HEK293 (cell line): ENCODE measurements at regions not wholly inside any gene's neighbourhood (a gene's known extent, or its start where the extent isn't known, plus 50 kb on each side); places are given as distances from the start of the nearest gene placed in this dataset.
A peak's percentile ranks its signal among the peaks of the same experiment; 100 is the strongest.

Experiments
- BCL11B ChIP-seq: fragments of 450-650 bp; formaldehyde crosslinking; IDR thresholded peaks from 2 replicates; pipeline ENCODE4 v1.5.1; 2016; ENCODE audit warnings: low read depth, missing biosample characterization, missing genetic modification characterization
- FEZF1 ChIP-seq: fragments of 450-650 bp; formaldehyde crosslinking; IDR thresholded peaks from 2 replicates; pipeline ENCODE4 v1.5.1; 2016; ENCODE audit warnings: missing biosample characterization, missing genetic modification characterization
- HOXD13 ChIP-seq: sonication (generic); formaldehyde crosslinking; IDR thresholded peaks from 2 replicates; pipeline ENCODE4 v1.8.0; 2022; ENCODE audit warnings: missing genetic modification reagents, borderline replicate concordance
- MZF1 ChIP-seq: fragments of 450-650 bp; formaldehyde crosslinking; IDR thresholded peaks from 2 replicates; pipeline ENCODE4 v1.5.1; 2017; ENCODE audit warnings: missing biosample characterization, missing genetic modification characterization, borderline replicate concordance
- YY2 ChIP-seq: fragments of 450-650 bp; formaldehyde crosslinking; IDR thresholded peaks from 2 replicates; pipeline ENCODE4 v1.5.1; 2016; ENCODE audit warnings: missing biosample characterization, missing genetic modification characterization
- ZBTB1 ChIP-seq: fragments of 450-650 bp; formaldehyde crosslinking; IDR thresholded peaks from 2 replicates; pipeline ENCODE4 v1.5.1; 2016; ENCODE audit warnings: missing biosample characterization, missing genetic modification characterization
- ZNF19 ChIP-seq: fragments of 450-650 bp; formaldehyde crosslinking; IDR thresholded peaks from 2 replicates; pipeline ENCODE4; 2016; ENCODE audit warnings: missing biosample characterization, missing genetic modification characterization, low read depth
- ZNF2 ChIP-seq: fragments of 450-650 bp; formaldehyde crosslinking; IDR thresholded peaks from 2 replicates; pipeline ENCODE4 v1.5.1; 2016; ENCODE audit warnings: missing biosample characterization, missing genetic modification characterization
- ZNF202 ChIP-seq: fragments of 450-650 bp; formaldehyde crosslinking; IDR thresholded peaks from 2 replicates; pipeline ENCODE4 v1.5.1; 2016; ENCODE audit warnings: missing biosample characterization, missing genetic modification characterization, borderline replicate concordance
- ZNF214 ChIP-seq: fragments of 450-650 bp; formaldehyde crosslinking; IDR thresholded peaks from 2 replicates; pipeline ENCODE4 v1.5.1; 2017; ENCODE audit warnings: missing biosample characterization, mild to moderate bottlenecking, missing genetic modification characterization, borderline replicate concordance
- ZNF24 ChIP-seq: fragments of 450-650 bp; formaldehyde crosslinking; IDR thresholded peaks from 2 replicates; pipeline ENCODE4 v1.5.1; 2016; ENCODE audit warnings: missing biosample characterization, missing genetic modification characterization
- ZNF350 ChIP-seq: fragments of 450-650 bp; formaldehyde crosslinking; IDR thresholded peaks from 2 replicates; pipeline ENCODE4 v1.5.0; 2017; ENCODE audit warnings: missing biosample characterization, mild to moderate bottlenecking, missing genetic modification characterization
- ZNF48 ChIP-seq: fragments of 450-650 bp; formaldehyde crosslinking; IDR thresholded peaks from 2 replicates; pipeline ENCODE4 v1.5.1; 2016; ENCODE audit warnings: missing biosample characterization, missing genetic modification characterization
- ZNF501 ChIP-seq: fragments of 450-650 bp; formaldehyde crosslinking; IDR thresholded peaks from 2 replicates; pipeline ENCODE4 v1.5.1; 2016; ENCODE audit warnings: missing biosample characterization, missing genetic modification characterization
- ZNF571 ChIP-seq: fragments of 450-650 bp; formaldehyde crosslinking; IDR thresholded peaks from 2 replicates; pipeline ENCODE4 v1.5.0; 2017; ENCODE audit warnings: missing biosample characterization, missing genetic modification characterization
- ZNF596 ChIP-seq: fragments of 450-650 bp; IDR thresholded peaks from 2 replicates; pipeline ENCODE4 v1.5.0; 2018; ENCODE audit warnings: missing biosample characterization, mild to moderate bottlenecking, missing genetic modification characterization, moderate library complexity
- ZNF621 ChIP-seq: fragments of 450-650 bp; formaldehyde crosslinking; IDR thresholded peaks from 2 replicates; pipeline ENCODE4 v1.5.1; 2017; ENCODE audit warnings: missing biosample characterization, missing genetic modification characterization
- ZNF660 ChIP-seq: fragments of 450-650 bp; IDR thresholded peaks from 2 replicates; pipeline ENCODE4 v1.5.1; 2018; ENCODE audit warnings: missing biosample characterization, mild to moderate bottlenecking, missing genetic modification characterization
- ZNF76 ChIP-seq: fragments of 450-650 bp; formaldehyde crosslinking; IDR thresholded peaks from 2 replicates; pipeline ENCODE4; 2016; ENCODE audit warnings: low read depth, missing biosample characterization, missing genetic modification characterization, borderline replicate concordance
- ZNF768 ChIP-seq: fragments of 450-650 bp; formaldehyde crosslinking; IDR thresholded peaks from 2 replicates; pipeline ENCODE4 v1.5.1; 2018; ENCODE audit warnings: missing biosample characterization, mild to moderate bottlenecking, missing genetic modification characterization
- ZNF777 ChIP-seq: fragments of 450-650 bp; formaldehyde crosslinking; IDR thresholded peaks from 2 replicates; pipeline ENCODE4 v1.5.1; 2017; ENCODE audit warnings: missing biosample characterization, missing genetic modification characterization, borderline replicate concordance
- ZNF785 ChIP-seq: fragments of 450-650 bp; formaldehyde crosslinking; IDR thresholded peaks from 2 replicates; pipeline ENCODE4 v1.5.1; 2016; ENCODE audit warnings: missing biosample characterization, missing genetic modification characterization
- ZNF792 ChIP-seq: fragments of 450-650 bp; formaldehyde crosslinking; IDR thresholded peaks from 2 replicates; pipeline ENCODE4 v1.5.1; 2016; ENCODE audit warnings: missing biosample characterization, missing genetic modification characterization
- ZNF837 ChIP-seq: fragments of 450-650 bp; formaldehyde crosslinking; IDR thresholded peaks from 2 replicates; pipeline ENCODE4 v1.5.1; 2016; ENCODE audit warnings: missing biosample characterization, missing genetic modification characterization
- ZSCAN30 ChIP-seq: fragments of 450-650 bp; IDR thresholded peaks from 2 replicates; pipeline ENCODE4 v1.5.1; 2018; ENCODE audit warnings: missing biosample characterization, mild to moderate bottlenecking, missing genetic modification characterization, moderate library complexity
- TF ChIP-seq, protein P1 (sequence below): fragments of 450-650 bp; formaldehyde crosslinking; IDR thresholded peaks from 2 replicates; pipeline ENCODE4 v1.5.1; 2017; ENCODE audit warnings: missing biosample characterization, missing genetic modification characterization
- TF ChIP-seq, protein P2 (sequence below): fragments of 450-650 bp; formaldehyde crosslinking; IDR thresholded peaks from 2 replicates; pipeline ENCODE4 v1.5.0; 2017; ENCODE audit warnings: missing biosample characterization, missing genetic modification characterization, borderline replicate concordance
- TF ChIP-seq, protein P3 (sequence below): fragments of 450-650 bp; formaldehyde crosslinking; IDR thresholded peaks from 2 replicates; pipeline ENCODE4 v1.5.1; 2017; ENCODE audit warnings: missing biosample characterization, missing genetic modification characterization
- TF ChIP-seq, protein P4 (sequence below): fragments of 450-650 bp; formaldehyde crosslinking; IDR thresholded peaks from 2 replicates; pipeline ENCODE4 v1.5.1; 2016; ENCODE audit warnings: missing biosample characterization, missing genetic modification characterization

DNA sequence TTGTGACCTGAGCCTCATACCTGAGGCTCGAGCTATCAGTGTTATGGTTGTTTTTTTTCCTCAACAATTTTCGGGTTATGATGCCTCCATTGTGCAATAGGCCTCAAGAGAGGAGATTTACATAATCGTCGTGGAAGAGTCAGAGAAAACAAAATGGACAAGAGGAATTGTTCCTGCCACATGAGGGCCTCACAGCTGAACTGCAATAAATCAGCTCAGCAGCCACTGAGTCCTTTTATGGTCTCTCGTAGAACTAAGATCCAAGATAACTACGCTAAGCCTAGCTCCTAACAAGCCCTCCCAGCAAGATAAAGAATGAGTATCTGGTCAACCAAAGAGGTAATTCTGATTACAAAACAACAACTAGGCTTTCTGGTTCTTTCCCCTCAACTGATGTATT, 336.8 kb downstream of the WDR11 start (continued):
- TF ChIP-seq, protein P1, sequence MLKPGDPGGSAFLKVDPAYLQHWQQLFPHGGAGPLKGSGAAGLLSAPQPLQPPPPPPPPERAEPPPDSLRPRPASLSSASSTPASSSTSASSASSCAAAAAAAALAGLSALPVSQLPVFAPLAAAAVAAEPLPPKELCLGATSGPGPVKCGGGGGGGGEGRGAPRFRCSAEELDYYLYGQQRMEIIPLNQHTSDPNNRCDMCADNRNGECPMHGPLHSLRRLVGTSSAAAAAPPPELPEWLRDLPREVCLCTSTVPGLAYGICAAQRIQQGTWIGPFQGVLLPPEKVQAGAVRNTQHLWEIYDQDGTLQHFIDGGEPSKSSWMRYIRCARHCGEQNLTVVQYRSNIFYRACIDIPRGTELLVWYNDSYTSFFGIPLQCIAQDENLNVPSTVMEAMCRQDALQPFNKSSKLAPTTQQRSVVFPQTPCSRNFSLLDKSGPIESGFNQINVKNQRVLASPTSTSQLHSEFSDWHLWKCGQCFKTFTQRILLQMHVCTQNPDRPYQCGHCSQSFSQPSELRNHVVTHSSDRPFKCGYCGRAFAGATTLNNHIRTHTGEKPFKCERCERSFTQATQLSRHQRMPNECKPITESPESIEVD (tag by site-specific recombination), result peak; percentile 75
- TF ChIP-seq ZNF777 (tag by site-specific recombination), result no peak
- TF ChIP-seq ZNF48 (tag by site-specific recombination), result no peak
- TF ChIP-seq ZNF660, result peak; percentile 16; the same call in 1 of the 2 replicates
- TF ChIP-seq ZNF571 (tag by site-specific recombination), result no peak
- TF ChIP-seq ZNF202 (tag by site-specific recombination), result no peak
- no peak for TF ChIP-seq ZNF2
- TF ChIP-seq, protein P2, sequence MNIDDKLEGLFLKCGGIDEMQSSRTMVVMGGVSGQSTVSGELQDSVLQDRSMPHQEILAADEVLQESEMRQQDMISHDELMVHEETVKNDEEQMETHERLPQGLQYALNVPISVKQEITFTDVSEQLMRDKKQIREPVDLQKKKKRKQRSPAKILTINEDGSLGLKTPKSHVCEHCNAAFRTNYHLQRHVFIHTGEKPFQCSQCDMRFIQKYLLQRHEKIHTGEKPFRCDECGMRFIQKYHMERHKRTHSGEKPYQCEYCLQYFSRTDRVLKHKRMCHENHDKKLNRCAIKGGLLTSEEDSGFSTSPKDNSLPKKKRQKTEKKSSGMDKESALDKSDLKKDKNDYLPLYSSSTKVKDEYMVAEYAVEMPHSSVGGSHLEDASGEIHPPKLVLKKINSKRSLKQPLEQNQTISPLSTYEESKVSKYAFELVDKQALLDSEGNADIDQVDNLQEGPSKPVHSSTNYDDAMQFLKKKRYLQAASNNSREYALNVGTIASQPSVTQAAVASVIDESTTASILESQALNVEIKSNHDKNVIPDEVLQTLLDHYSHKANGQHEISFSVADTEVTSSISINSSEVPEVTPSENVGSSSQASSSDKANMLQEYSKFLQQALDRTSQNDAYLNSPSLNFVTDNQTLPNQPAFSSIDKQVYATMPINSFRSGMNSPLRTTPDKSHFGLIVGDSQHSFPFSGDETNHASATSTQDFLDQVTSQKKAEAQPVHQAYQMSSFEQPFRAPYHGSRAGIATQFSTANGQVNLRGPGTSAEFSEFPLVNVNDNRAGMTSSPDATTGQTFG, result no peak
- TF ChIP-seq ZNF837 (tag by site-specific recombination), result no peak
- TF ChIP-seq, protein P3, sequence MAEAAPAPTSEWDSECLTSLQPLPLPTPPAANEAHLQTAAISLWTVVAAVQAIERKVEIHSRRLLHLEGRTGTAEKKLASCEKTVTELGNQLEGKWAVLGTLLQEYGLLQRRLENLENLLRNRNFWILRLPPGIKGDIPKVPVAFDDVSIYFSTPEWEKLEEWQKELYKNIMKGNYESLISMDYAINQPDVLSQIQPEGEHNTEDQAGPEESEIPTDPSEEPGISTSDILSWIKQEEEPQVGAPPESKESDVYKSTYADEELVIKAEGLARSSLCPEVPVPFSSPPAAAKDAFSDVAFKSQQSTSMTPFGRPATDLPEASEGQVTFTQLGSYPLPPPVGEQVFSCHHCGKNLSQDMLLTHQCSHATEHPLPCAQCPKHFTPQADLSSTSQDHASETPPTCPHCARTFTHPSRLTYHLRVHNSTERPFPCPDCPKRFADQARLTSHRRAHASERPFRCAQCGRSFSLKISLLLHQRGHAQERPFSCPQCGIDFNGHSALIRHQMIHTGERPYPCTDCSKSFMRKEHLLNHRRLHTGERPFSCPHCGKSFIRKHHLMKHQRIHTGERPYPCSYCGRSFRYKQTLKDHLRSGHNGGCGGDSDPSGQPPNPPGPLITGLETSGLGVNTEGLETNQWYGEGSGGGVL, result no peak
- TF ChIP-seq ZNF785, result no peak
- TF ChIP-seq ZNF350 (tag by site-specific recombination), result no peak
- TF ChIP-seq ZSCAN30 (tag by site-specific recombination), result peak; percentile 32; the same call in 1 of the 2 replicates
- TF ChIP-seq ZNF792, result no peak
- no peak for TF ChIP-seq HOXD13 (CRISPR knock-in tag)
- no peak for TF ChIP-seq ZNF214 (tag by site-specific recombination)
- no peak for TF ChIP-seq ZNF621 (tag by site-specific recombination)
- TF ChIP-seq MZF1 (tag by site-specific recombination), result peak; percentile 24; the same call in 1 of the 2 replicates
- TF ChIP-seq ZNF24 (tag by site-specific recombination), result no peak
- no peak for TF ChIP-seq ZNF501 (tag by site-specific recombination)
- TF ChIP-seq YY2 (tag by site-specific recombination), result no peak
- TF ChIP-seq, protein P4, sequence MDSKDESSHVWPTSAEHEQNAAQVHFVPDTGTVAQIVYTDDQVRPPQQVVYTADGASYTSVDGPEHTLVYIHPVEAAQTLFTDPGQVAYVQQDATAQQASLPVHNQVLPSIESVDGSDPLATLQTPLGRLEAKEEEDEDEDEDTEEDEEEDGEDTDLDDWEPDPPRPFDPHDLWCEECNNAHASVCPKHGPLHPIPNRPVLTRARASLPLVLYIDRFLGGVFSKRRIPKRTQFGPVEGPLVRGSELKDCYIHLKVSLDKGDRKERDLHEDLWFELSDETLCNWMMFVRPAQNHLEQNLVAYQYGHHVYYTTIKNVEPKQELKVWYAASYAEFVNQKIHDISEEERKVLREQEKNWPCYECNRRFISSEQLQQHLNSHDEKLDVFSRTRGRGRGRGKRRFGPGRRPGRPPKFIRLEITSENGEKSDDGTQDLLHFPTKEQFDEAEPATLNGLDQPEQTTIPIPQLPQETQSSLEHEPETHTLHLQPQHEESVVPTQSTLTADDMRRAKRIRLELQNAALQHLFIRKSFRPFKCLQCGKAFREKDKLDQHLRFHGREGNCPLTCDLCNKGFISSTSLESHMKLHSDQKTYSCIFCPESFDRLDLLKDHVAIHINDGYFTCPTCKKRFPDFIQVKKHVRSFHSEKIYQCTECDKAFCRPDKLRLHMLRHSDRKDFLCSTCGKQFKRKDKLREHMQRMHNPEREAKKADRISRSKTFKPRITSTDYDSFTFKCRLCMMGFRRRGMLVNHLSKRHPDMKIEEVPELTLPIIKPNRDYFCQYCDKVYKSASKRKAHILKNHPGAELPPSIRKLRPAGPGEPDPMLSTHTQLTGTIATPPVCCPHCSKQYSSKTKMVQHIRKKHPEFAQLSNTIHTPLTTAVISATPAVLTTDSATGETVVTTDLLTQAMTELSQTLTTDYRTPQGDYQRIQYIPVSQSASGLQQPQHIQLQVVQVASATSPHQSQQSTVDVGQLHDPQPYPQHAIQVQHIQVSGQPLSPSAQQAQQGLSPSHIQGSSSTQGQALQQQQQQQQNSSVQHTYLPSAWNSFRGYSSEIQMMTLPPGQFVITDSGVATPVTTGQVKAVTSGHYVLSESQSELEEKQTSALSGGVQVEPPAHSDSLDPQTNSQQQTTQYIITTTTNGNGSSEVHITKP (tag by site-specific recombination), result no peak
- TF ChIP-seq ZNF596, result no peak
- peak; percentile 98 for TF ChIP-seq FEZF1 (tag by site-specific recombination)
- TF ChIP-seq ZNF76 (tag by site-specific recombination), result no peak
- no peak for TF ChIP-seq BCL11B (tag by site-specific recombination)
- TF ChIP-seq ZNF19 (tag by site-specific recombination), result no peak
- TF ChIP-seq ZNF768 (tag by site-specific recombination), result no peak
- TF ChIP-seq ZBTB1 (tag by site-specific recombination), result no peak
